ENCODE measurements at regions not wholly inside any gene's neighbourhood (a gene's known extent, or its start where the extent isn't known, plus 50 kb on each side); places are given as distances from the start of the nearest gene placed in this dataset.

- no peak overlapping the region for H3K27ac ChIP-seq
- H3K9ac ChIP-seq: no peak overlapping the region
- no peak overlapping the region for H2AFZ ChIP-seq (ENCODE audit: low read depth)
- H3K4me2 ChIP-seq: no peak overlapping the region
- H3K4me1 ChIP-seq (ENCODE audit: low read depth, poor library complexity, severe bottlenecking): no peaks in the 10 kb centered on the region
- H3K4me3 ChIP-seq (IDR thresholded peaks at IDR 0.05; ENCODE audit: insufficient read depth, low read depth, low read length): no peak overlapping the region
- H3K79me2 ChIP-seq (ENCODE audit: insufficient read depth, low read depth): no peaks in the 10 kb centered on the region
- no peaks in the 10 kb centered on the region for H3K36me3 ChIP-seq (ENCODE audit: insufficient read depth)
- H4K20me1 ChIP-seq (ENCODE audit: insufficient read depth): no peaks in the 10 kb centered on the region
- H3K27me3 ChIP-seq (ENCODE audit: insufficient read depth, low read depth): no peaks in the 10 kb centered on the region; the same call in 1 of the 2 replicates
- no peak for TF ChIP-seq CTCF (conservative IDR thresholded peaks at IDR 0.05; ENCODE audit: low read depth, low read length)
Observed at GRCh38 chr3:10583798-10584708, 78.7 kb upstream of the ATP2B2 start.

GRCh38 chr3:10585945-10586344, 80.6 kb upstream of the ATP2B2 start:
- no peak overlapping the region for H3K27ac ChIP-seq
- no peak overlapping the region for H2AFZ ChIP-seq (ENCODE audit: low read depth)
- H3K4me3 ChIP-seq (IDR thresholded peaks at IDR 0.05; ENCODE audit: insufficient read depth, low read depth, low read length): no peak overlapping the region
- no peaks in the 10 kb centered on the region for H3K36me3 ChIP-seq (ENCODE audit: insufficient read depth)
- H3K27me3 ChIP-seq (ENCODE audit: insufficient read depth, low read depth): no peaks in the 10 kb centered on the region; the same call in 1 of the 2 replicates
- H4K20me1 ChIP-seq (ENCODE audit: insufficient read depth): no peaks in the 10 kb centered on the region
- H3K4me2 ChIP-seq: no peak overlapping the region
- no peaks in the 10 kb centered on the region for H3K4me1 ChIP-seq (ENCODE audit: low read depth, poor library complexity, severe bottlenecking)
- H3K79me2 ChIP-seq (ENCODE audit: insufficient read depth, low read depth): no peaks in the 10 kb centered on the region
- H3K9ac ChIP-seq: no peak overlapping the region
- no peak for TF ChIP-seq CTCF (conservative IDR thresholded peaks at IDR 0.05; ENCODE audit: low read depth, low read length)

- no peak overlapping the region for H3K4me3 ChIP-seq (IDR thresholded peaks at IDR 0.05; ENCODE audit: insufficient read depth, low read depth, low read length)
- no peak overlapping the region for H2AFZ ChIP-seq (ENCODE audit: low read depth)
- no peaks in the 10 kb centered on the region for H3K4me1 ChIP-seq (ENCODE audit: low read depth, poor library complexity, severe bottlenecking)
- TF ChIP-seq CTCF (conservative IDR thresholded peaks at IDR 0.05; ENCODE audit: low read depth, low read length): no peak
- no peaks in the 10 kb centered on the region for H3K79me2 ChIP-seq (ENCODE audit: insufficient read depth, low read depth)
- H3K4me2 ChIP-seq: no peak overlapping the region
- H4K20me1 ChIP-seq (ENCODE audit: insufficient read depth): no peaks in the 10 kb centered on the region
- no peak overlapping the region for H3K27ac ChIP-seq
- no peaks in the 10 kb centered on the region for H3K36me3 ChIP-seq (ENCODE audit: insufficient read depth)
- H3K27me3 ChIP-seq (ENCODE audit: insufficient read depth, low read depth): no peaks in the 10 kb centered on the region; the same call in 1 of the 2 replicates
- H3K9ac ChIP-seq: no peak overlapping the region
Observed at GRCh38 chr3:10594915-10595314, 89.5 kb upstream of the ATP2B2 start.

GRCh38 chr3:10596746-10597448, 91.5 kb upstream of the ATP2B2 start:
- H4K20me1 ChIP-seq (ENCODE audit: insufficient read depth): no peaks in the 10 kb centered on the region
- no peak overlapping the region for H3K27ac ChIP-seq
- H3K36me3 ChIP-seq (ENCODE audit: insufficient read depth): no peaks in the 10 kb centered on the region
- no peak for TF ChIP-seq CTCF (conservative IDR thresholded peaks at IDR 0.05; ENCODE audit: low read depth, low read length)
- H2AFZ ChIP-seq (ENCODE audit: low read depth): no peak overlapping the region
- no peaks in the 10 kb centered on the region; the same call in 1 of the 2 replicates for H3K27me3 ChIP-seq (ENCODE audit: insufficient read depth, low read depth)
- H3K4me3 ChIP-seq (IDR thresholded peaks at IDR 0.05; ENCODE audit: insufficient read depth, low read depth, low read length): no peak overlapping the region
- H3K4me1 ChIP-seq (ENCODE audit: low read depth, poor library complexity, severe bottlenecking): no peaks in the 10 kb centered on the region
- no peaks in the 10 kb centered on the region for H3K79me2 ChIP-seq (ENCODE audit: insufficient read depth, low read depth)
- no peak overlapping the region for H3K4me2 ChIP-seq
- no peak overlapping the region for H3K9ac ChIP-seq

Data from KMS-11 (cell line).